ENCODE measurements at regions not wholly inside any gene's neighbourhood (a gene's known extent, or its start where the extent isn't known, plus 50 kb on each side); places are given as distances from the start of the nearest gene placed in this dataset.
"Not testable (repeated sequence)": the region's sequence is repeated elsewhere in the genome, so short reads cannot be mapped to it uniquely, and the experiment has no call there.

DNA sequence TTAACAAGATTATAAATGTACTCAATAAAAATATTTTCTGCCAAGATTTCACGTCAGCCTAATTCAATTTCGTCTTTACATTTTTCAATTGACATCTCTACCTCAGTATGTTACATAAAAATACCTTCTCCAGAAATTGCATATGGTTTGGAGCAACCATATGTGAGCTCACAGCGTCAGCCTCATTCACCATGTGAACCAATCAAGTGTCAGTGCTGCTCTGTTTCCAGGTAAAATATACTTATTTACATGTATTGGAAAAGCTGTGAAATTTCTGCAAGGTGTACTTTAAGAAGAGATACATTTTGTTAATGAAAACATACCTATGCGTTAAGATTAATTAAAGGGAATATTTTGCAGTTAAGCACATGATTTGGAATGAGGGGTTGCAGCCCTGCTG lies 110.7 kb upstream of the PRSS1 start:
- TF ChIP-seq, protein P1, sequence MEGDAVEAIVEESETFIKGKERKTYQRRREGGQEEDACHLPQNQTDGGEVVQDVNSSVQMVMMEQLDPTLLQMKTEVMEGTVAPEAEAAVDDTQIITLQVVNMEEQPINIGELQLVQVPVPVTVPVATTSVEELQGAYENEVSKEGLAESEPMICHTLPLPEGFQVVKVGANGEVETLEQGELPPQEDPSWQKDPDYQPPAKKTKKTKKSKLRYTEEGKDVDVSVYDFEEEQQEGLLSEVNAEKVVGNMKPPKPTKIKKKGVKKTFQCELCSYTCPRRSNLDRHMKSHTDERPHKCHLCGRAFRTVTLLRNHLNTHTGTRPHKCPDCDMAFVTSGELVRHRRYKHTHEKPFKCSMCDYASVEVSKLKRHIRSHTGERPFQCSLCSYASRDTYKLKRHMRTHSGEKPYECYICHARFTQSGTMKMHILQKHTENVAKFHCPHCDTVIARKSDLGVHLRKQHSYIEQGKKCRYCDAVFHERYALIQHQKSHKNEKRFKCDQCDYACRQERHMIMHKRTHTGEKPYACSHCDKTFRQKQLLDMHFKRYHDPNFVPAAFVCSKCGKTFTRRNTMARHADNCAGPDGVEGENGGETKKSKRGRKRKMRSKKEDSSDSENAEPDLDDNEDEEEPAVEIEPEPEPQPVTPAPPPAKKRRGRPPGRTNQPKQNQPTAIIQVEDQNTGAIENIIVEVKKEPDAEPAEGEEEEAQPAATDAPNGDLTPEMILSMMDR (IDR thresholded peaks at IDR 0.05; ENCODE audit: control extremely low read depth, extremely low read depth, low read depth, missing control alignments), result no peak
- ChIA-PET CTCF (interaction anchor here (1.8 to 11.1 kb wide), 2 partner anchors 172 to 365 kb away, joined by 5 to 191 read pairs; no protein-coding TSS in a partner anchor), POLR2A (no interaction called here)
- no peak for DNase-seq (ENCODE audit: extremely low spot score)

DNA sequence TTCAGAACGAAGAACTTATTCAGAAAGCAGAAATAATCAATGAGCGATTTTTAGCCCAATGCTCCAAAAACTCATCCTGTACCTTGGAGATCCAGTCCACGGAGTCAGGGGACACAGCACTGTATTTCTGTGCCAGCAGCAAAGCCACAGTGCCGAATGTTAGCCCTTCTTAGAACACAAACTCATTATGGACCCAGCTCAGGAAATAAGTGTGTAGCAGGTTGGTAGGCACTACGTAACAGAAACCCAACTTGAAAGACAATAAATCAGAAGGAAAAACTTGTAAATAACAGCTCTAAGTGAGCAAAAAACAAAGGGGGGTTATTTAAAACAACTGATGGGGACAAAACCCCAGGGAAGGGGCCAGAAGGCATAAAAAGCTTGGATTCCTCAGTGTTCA lies 112.0 kb upstream of the PRSS1 start:
- ChIA-PET CTCF (interaction anchor here (0.7 to 11.1 kb wide), 15 partner anchors 9 to 578 kb away, joined by 3 to 214 read pairs (median 4); no protein-coding TSS in a partner anchor), POLR2A (no interaction called here)
- TF ChIP-seq, protein P1 (IDR thresholded peaks at IDR 0.05; ENCODE audit: control extremely low read depth, extremely low read depth, low read depth, missing control alignments), result no peak
- DNase-seq (ENCODE audit: extremely low spot score), result no peak

DNA sequence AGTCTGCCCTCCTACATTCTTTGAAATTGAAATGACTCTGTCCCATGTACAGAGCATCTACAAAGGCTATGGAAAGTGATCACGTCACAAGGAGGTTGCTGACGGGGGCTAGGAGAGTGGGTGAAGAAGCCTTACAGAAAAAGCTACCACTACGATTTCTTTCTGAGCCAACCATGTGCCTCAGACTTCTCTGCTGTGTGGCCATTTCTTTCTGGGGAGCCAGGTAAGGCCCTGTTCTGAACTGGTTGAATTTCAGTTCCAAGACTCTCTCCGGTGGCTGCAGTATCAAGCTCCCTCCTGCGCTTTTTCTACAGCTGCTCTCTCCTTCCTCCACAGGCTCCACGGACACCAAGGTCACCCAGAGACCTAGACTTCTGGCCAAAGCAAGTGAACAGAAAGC lies 112.5 kb upstream of the PRSS1 start:
- TF ChIP-seq, protein P1 (IDR thresholded peaks at IDR 0.05; ENCODE audit: control extremely low read depth, extremely low read depth, low read depth, missing control alignments), result no peak
- POLR2A ChIA-PET, result no interaction called here
- CTCF ChIA-PET, result interaction anchor here (0.7 to 11.1 kb wide), 15 partner anchors 8 to 579 kb away, joined by 3 to 214 read pairs (median 4); no protein-coding TSS in a partner anchor
- DNase-seq (ENCODE audit: extremely low spot score), result no peak

DNA sequence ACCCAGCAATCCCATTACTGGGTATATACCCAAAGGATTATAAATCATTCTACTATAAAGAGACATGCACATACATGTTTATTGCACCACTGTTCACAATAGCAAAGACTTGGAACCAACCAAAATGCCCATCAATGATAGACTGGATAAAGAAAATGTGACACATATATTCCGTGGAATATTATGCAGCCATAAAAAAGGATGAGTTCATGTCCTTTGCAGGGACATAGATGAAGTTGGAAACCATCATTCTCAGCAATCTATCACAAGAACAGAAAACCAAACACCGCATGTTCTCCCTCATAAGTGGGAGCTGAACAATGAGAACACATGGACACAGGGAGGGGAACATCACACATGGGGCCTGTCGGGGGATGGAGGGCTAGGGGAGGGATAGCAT lies 113.2 kb upstream of the PRSS1 start:
- POLR2A ChIA-PET; DNase-seq (ENCODE audit: extremely low spot score): not testable (repeated sequence)
- CTCF ChIA-PET, result interaction anchor here (1.5 to 11.1 kb wide), 10 partner anchors 11 to 363 kb away, joined by 3 to 214 read pairs (median 5); no protein-coding TSS in a partner anchor

DNA sequence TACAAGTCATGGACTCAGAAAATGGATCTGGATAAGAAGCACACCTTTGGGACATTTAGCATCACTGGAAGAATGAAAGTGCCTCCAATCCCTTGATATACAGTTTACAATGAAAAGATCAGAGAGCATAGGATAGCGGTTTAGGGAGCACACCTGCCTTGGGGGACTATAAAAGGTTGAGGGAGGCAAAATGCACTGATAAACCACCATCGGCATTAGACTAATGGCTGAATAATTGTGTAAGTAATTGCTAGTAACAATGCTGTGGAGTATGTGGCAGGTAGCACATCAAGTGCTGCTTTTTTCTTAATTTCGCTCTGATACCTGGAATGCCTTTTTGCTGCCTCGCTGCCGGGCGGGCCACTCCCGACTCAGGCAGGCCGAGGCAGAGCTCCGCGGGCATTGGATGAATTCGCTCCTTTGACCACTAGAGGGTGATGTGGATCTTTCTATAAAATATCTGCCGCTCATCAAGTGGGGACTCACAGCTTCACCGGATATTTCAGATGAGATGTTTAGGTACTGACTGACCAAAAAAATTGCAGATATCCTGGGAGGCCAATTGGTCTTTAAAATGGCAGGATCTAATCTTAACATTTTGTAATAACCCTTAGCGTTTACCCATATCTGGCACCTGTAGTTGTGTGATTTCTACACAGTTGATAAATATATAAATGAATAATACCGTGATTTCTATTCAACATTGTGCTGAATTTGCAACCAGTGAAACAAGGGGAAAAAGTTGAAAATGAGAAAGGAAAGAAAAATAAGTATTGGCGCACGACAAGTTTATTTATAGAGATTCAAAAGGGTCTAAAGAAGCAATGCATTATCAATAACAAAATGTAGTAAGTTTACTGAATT lies 116.8 kb upstream of the PRSS1 start:
- CTCF ChIA-PET, result interaction anchor here (0.5 to 11.1 kb wide), 49 partner anchors 11 to 582 kb away, joined by 3 to 214 read pairs (median 4); no protein-coding TSS in a partner anchor
- POLR2A ChIA-PET, result interaction anchor here (0.5 kb wide), 1 partner anchor 175 kb away, joined by 3 read pairs; no protein-coding TSS in a partner anchor
- TF ChIP-seq, protein P1 (IDR thresholded peaks at IDR 0.05; ENCODE audit: control extremely low read depth, extremely low read depth, low read depth, missing control alignments), result peak; percentile 79
- DNase-seq (ENCODE audit: extremely low spot score), result peak; percentile 79

DNA sequence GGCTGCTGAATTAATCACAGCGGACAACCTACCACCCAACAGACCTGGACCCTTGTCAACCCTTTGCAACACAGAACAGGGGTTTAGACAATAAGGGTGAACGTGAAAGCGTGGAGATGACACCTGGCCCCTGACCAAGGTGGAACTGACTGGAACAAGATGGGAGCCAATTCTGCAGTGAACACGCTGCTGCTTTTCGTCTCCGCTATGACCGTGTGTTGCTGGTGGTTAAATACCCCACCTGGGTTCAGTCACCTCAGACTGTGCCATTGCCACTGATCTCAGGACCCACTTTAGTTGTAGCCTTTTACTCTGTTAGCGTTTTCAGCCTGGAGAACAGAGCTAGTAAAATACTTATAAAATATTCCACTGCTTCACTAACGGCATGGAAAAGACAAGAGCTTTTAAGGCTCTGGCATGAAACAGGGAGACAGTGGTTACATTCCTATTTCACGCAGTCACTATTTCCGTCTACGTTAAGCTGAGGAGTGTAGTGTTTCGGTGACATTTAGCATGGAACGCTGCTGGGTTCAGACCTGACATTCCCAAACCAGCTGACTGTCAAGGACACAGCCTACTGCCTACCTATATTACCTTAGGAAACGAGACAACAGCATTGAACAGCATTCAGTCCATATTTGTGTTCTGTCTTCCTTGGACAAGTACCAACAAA lies 119.5 kb upstream of the PRSS1 start:
- TF ChIP-seq, protein P1 (IDR thresholded peaks at IDR 0.05; ENCODE audit: control extremely low read depth, extremely low read depth, low read depth, missing control alignments), result no peak
- ChIA-PET POLR2A (no interaction called here), CTCF (interaction anchor here (0.7 to 11.1 kb wide), 10 partner anchors 13 to 586 kb away, joined by 3 to 214 read pairs (median 6); no protein-coding TSS in a partner anchor)
- no peak for DNase-seq (ENCODE audit: extremely low spot score)
